OCI-LY7 (cell line): ENCODE measurements at regions not wholly inside any gene's neighbourhood (a gene's known extent, or its start where the extent isn't known, plus 50 kb on each side); places are given as distances from the start of the nearest gene placed in this dataset.

Source experiments
- EZH2phosphoT487 ChIP-seq: fragments of 200-600 bp; sonication (generic); IDR thresholded peaks from 2 replicates; pipeline ENCODE4 v1.6.1; 2018; ENCODE audit warnings: low read depth, borderline replicate concordance, mild to moderate bottlenecking, mixed run types, antibody characterized with exemption, low read length, moderate library complexity, mixed read lengths
- TF ChIP-seq, protein P1 (sequence below): fragments of 200-600 bp; sonication (generic); conservative IDR thresholded peaks from 2 replicates; pipeline ENCODE4 v1.5.1; 2014; ENCODE audit warnings: mild to moderate bottlenecking, antibody characterized with exemption, low read length, moderate library complexity, mixed read lengths

DNA sequence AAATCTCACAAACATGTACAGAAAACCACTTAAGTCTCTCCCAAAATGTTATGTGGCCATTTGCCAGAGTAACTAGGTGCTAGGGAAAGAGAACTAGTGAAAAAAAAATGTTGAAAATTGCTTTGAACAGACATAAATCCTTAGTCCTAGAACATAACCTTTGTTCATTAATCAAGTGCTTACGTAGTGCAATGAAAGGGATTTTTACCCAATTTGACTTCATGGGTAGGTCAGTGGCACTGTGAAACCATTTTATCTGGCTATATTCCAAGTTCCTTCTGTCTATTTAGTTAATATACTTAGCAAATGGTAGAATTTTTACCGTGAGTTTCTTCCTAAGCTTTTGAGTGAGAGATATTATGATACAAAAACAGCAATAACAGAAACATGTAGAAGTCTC is 209.4 kb downstream of the DIPK2A start:
- TF ChIP-seq, protein P1, sequence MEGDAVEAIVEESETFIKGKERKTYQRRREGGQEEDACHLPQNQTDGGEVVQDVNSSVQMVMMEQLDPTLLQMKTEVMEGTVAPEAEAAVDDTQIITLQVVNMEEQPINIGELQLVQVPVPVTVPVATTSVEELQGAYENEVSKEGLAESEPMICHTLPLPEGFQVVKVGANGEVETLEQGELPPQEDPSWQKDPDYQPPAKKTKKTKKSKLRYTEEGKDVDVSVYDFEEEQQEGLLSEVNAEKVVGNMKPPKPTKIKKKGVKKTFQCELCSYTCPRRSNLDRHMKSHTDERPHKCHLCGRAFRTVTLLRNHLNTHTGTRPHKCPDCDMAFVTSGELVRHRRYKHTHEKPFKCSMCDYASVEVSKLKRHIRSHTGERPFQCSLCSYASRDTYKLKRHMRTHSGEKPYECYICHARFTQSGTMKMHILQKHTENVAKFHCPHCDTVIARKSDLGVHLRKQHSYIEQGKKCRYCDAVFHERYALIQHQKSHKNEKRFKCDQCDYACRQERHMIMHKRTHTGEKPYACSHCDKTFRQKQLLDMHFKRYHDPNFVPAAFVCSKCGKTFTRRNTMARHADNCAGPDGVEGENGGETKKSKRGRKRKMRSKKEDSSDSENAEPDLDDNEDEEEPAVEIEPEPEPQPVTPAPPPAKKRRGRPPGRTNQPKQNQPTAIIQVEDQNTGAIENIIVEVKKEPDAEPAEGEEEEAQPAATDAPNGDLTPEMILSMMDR, result no peak
- no peak for TF ChIP-seq EZH2phosphoT487
